ENCODE measurements at regions not wholly inside any gene's neighbourhood (a gene's known extent, or its start where the extent isn't known, plus 50 kb on each side); places are given as distances from the start of the nearest gene placed in this dataset.

GRCh38 chr20:40538131-40538530, 150.9 kb downstream of the MAFB start:
- DNase-seq, result no peak

GRCh38 chr20:40536808-40537207, 152.2 kb downstream of the MAFB start:
- DNase-seq, result no peak

GRCh38 chr20:40535816-40536215, 153.2 kb downstream of the MAFB start:
- DNase-seq, result no peak

GRCh38 chr20:40532103-40532502, 156.9 kb downstream of the MAFB start:
- peak; percentile 40 for DNase-seq

- DNase-seq, result no peak
These were observed 163.7 kb downstream of the MAFB start for GRCh38 chr20:40525351-40525750.

- no peak for DNase-seq
These were observed 165.0 kb downstream of the MAFB start for GRCh38 chr20:40524071-40524470.

GRCh38 chr20:40522405-40522804, 166.6 kb downstream of the MAFB start:
- DNase-seq, result no peak

GRCh38 chr20:40521962-40522361, 167.1 kb downstream of the MAFB start:
- DNase-seq, result no peak

GRCh38 chr20:40519918-40520317, 169.1 kb downstream of the MAFB start:
- DNase-seq, result no peak

GRCh38 chr20:40512994-40513393, 176.0 kb downstream of the MAFB start:
- DNase-seq, result no peak

- DNase-seq, result no peak
These were observed 176.4 kb downstream of the MAFB start for GRCh38 chr20:40512591-40512990.

- DNase-seq, result no peak
These were observed 177.6 kb downstream of the MAFB start for GRCh38 chr20:40511478-40511877.

GRCh38 chr20:40510622-40511021, 178.4 kb downstream of the MAFB start:
- DNase-seq, result no peak

GRCh38 chr20:40508821-40509220, 180.2 kb downstream of the MAFB start:
- no peak for DNase-seq

- DNase-seq, result peak; percentile 32
These were observed 182.5 kb downstream of the MAFB start for GRCh38 chr20:40506537-40506939.

- no peak for DNase-seq
These were observed 185.9 kb downstream of the MAFB start for GRCh38 chr20:40503119-40503518.

GRCh38 chr20:40502576-40502975, 186.5 kb downstream of the MAFB start:
- DNase-seq, result no peak

- no peak for DNase-seq
These were observed 189.6 kb downstream of the MAFB start for GRCh38 chr20:40499391-40499790.

- no peak for DNase-seq
These were observed 190.9 kb downstream of the MAFB start for GRCh38 chr20:40497899-40498691.

GRCh38 chr20:40495956-40496355, 193.1 kb downstream of the MAFB start:
- DNase-seq, result no peak

GRCh38 chr20:40494248-40494647, 194.8 kb downstream of the MAFB start:
- no peak for DNase-seq

GRCh38 chr20:40493549-40493948, 195.5 kb downstream of the MAFB start:
- DNase-seq, result no peak

GRCh38 chr20:40493071-40493470, 196.0 kb downstream of the MAFB start:
- DNase-seq, result no peak

- DNase-seq, result no peak
These were observed 197.9 kb downstream of the MAFB start for GRCh38 chr20:40491009-40491590.

GRCh38 chr20:40489886-40490285, 199.2 kb downstream of the MAFB start:
- DNase-seq, result no peak

All from activated CD4-positive, alpha-beta T cell treated with anti-CD3 and anti-CD28 coated beads for 48 hours (primary cell).